Astrocyte (in vitro differentiated cells and primary cell): ENCODE measurements at regions not wholly inside any gene's neighbourhood (a gene's known extent, or its start where the extent isn't known, plus 50 kb on each side); places are given as distances from the start of the nearest gene placed in this dataset.
A peak's percentile ranks its signal among the peaks of the same experiment; 100 is the strongest.

Source experiments
- DNase-seq: peaks from one replicate; pipeline ENCODE4 v3.0.0-alpha.2; 2010; ENCODE audit warnings: low read depth
- FAIRE-seq: peaks from 2 replicates; lab custom pipeline; 2011; peaks lifted over from hg19 to GRCh38; lab: Jason Lieb, UNC
- H2AFZ ChIP-seq: 2 replicates; pipeline ENCODE4 v1.6.0; 2012; ENCODE audit warnings: low read depth, low read length, inconsistent platforms
- H3K27ac ChIP-seq: 2 replicates; pipeline ENCODE4 v1.5.1; 2011; ENCODE audit warnings: low read depth, low read length, inconsistent platforms
- H3K27me3 ChIP-seq: 2 replicates; pipeline ENCODE4 v1.6.0; 2011; ENCODE audit warnings: low read length, inconsistent platforms; ENCODE audit not compliant: insufficient read depth
- H3K36me3 ChIP-seq: 2 replicates; pipeline ENCODE4 v1.5.1; 2011; ENCODE audit warnings: low read length, inconsistent platforms; ENCODE audit not compliant: insufficient read depth
- H3K4me1 ChIP-seq: 2 replicates; pipeline ENCODE4 v1.5.1; 2011; ENCODE audit warnings: low read length, inconsistent platforms; ENCODE audit not compliant: insufficient read depth
- H3K4me2 ChIP-seq: 2 replicates; pipeline ENCODE4 v1.6.0; 2012; ENCODE audit warnings: low read length, inconsistent platforms
- H3K4me3 ChIP-seq: 2 replicates; pipeline ENCODE4 v1.5.1; 2011; ENCODE audit warnings: low read depth, mild to moderate bottlenecking, low read length, inconsistent platforms; ENCODE audit not compliant: insufficient read depth
- H3K79me2 ChIP-seq: 2 replicates; pipeline ENCODE4 v1.6.0; 2012; ENCODE audit warnings: mild to moderate bottlenecking, low read length, inconsistent platforms; ENCODE audit not compliant: insufficient read depth
- H3K9ac ChIP-seq: 2 replicates; pipeline ENCODE4 v1.6.0; 2012; ENCODE audit warnings: mild to moderate bottlenecking, low read length, inconsistent platforms
- H3K9me3 ChIP-seq: 2 replicates; pipeline ENCODE4 v1.5.1; 2012; ENCODE audit warnings: low read depth, mild to moderate bottlenecking, low read length, inconsistent platforms; ENCODE audit not compliant: insufficient read depth
- H4K20me1 ChIP-seq: 2 replicates; pipeline ENCODE4 v1.6.0; 2012; ENCODE audit warnings: low read length, inconsistent platforms; ENCODE audit not compliant: insufficient read depth
- H3K27ac Mint-ChIP-seq: one replicate; pipeline ENCODE4 v1.8.0; 2021; ENCODE audit warnings: mild to moderate bottlenecking, mixed read lengths; ENCODE audit not compliant: unreplicated experiment
- H3K27me3 Mint-ChIP-seq: one replicate; pipeline ENCODE4 v1.8.0; 2021; ENCODE audit warnings: low read depth, mixed read lengths; ENCODE audit not compliant: unreplicated experiment
- H3K36me3 Mint-ChIP-seq: one replicate; pipeline ENCODE4 v1.8.0; 2021; ENCODE audit warnings: low read depth, mixed read lengths; ENCODE audit not compliant: unreplicated experiment
- H3K4me1 Mint-ChIP-seq: one replicate; pipeline ENCODE4 v1.8.0; 2021; ENCODE audit warnings: low read depth, mixed read lengths; ENCODE audit not compliant: unreplicated experiment
- H3K4me3 Mint-ChIP-seq: one replicate; pipeline ENCODE4 v1.8.0; 2021; ENCODE audit warnings: mild to moderate bottlenecking, moderate library complexity, mixed read lengths; ENCODE audit not compliant: unreplicated experiment
- H3K9me3 Mint-ChIP-seq: one replicate; pipeline ENCODE4 v1.8.0; 2021; ENCODE audit warnings: mild to moderate bottlenecking, mixed read lengths; ENCODE audit not compliant: unreplicated experiment
- EZH2 ChIP-seq: IDR thresholded peaks from 2 replicates; pipeline ENCODE4 v1.6.1; 2012; ENCODE audit warnings: mild to moderate bottlenecking, low read length, inconsistent platforms; ENCODE audit not compliant: insufficient read depth
- TF ChIP-seq, protein P1 (sequence below): IDR thresholded peaks from 2 replicates; pipeline ENCODE4 v1.5.1; 2011; ENCODE audit warnings: low read depth, mild to moderate bottlenecking, inconsistent platforms, low read length, moderate library complexity; ENCODE audit not compliant: insufficient read depth

DNA sequence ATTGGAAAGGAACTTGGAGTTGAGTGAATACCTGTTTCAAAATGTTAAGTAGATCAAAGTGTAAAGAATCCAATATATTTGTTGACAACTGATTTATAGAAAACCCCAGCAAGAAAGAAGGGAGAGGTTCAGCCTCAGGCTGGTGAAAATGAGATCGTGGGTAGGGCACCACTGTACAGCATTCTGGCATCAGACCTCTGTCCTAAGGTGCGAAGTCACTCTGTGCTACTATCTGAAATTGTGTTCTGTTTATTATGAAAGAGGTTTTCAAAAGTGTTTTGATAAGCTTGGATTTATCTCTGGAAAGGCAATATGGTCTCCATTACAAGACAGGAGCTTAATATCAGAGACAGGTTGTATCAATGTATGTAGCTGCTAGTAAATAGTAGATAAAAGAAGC, 80.5 kb upstream of the MAP4K3 start:
- peaks cover 16% of the 10 kb centered on the region for H3K9me3 Mint-ChIP-seq
- no peak overlapping the region for H3K4me3 Mint-ChIP-seq
- Histone ChIP-seq H3K27ac (no peak overlapping the region), H3K9ac (no peak overlapping the region), H2AFZ (peak overlapping the region; percentile 66), H3K79me2 (no peaks in the 10 kb centered on the region), H4K20me1 (no peaks in the 10 kb centered on the region), H3K4me3 (no peak overlapping the region), H3K36me3 (no peaks in the 10 kb centered on the region), H3K4me1 (peaks cover 25% of the 10 kb centered on the region), H3K4me2 (no peak overlapping the region), H3K27me3 (no peaks in the 10 kb centered on the region), H3K9me3 (peaks cover 6% of the 10 kb centered on the region)
- FAIRE-seq = no peak
- no peak for DNase-seq
- H3K27ac Mint-ChIP-seq = no peak overlapping the region
- H3K27me3 Mint-ChIP-seq = no peaks in the 10 kb centered on the region
- TF ChIP-seq, protein P1, sequence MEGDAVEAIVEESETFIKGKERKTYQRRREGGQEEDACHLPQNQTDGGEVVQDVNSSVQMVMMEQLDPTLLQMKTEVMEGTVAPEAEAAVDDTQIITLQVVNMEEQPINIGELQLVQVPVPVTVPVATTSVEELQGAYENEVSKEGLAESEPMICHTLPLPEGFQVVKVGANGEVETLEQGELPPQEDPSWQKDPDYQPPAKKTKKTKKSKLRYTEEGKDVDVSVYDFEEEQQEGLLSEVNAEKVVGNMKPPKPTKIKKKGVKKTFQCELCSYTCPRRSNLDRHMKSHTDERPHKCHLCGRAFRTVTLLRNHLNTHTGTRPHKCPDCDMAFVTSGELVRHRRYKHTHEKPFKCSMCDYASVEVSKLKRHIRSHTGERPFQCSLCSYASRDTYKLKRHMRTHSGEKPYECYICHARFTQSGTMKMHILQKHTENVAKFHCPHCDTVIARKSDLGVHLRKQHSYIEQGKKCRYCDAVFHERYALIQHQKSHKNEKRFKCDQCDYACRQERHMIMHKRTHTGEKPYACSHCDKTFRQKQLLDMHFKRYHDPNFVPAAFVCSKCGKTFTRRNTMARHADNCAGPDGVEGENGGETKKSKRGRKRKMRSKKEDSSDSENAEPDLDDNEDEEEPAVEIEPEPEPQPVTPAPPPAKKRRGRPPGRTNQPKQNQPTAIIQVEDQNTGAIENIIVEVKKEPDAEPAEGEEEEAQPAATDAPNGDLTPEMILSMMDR = no peak
- TF ChIP-seq EZH2 = no peak
- peaks cover 45% of the 10 kb centered on the region for H3K4me1 Mint-ChIP-seq
- H3K36me3 Mint-ChIP-seq = peaks cover 8% of the 10 kb centered on the region

DNA sequence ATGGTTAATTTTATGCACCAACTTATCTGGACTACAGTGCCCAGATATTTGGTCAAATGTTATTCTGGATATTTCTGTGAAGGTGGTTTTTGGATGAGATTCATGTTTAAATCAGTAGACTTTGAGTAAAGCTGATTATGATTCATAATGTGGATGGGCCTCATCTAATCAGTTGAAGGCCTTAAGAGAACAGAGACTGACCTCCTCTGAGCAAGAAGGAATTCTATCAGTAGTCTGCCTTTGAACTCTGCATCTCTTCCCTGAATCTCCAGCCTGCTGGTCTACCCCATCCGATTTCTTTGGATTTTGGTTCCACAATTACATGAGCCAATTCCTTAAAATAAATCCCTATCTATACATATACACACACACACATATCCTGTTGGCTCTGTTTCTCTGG, 82.8 kb upstream of the MAP4K3 start:
- H3K4me1 ChIP-seq = peaks cover 27% of the 10 kb centered on the region
- no peaks in the 10 kb centered on the region for H3K27me3 ChIP-seq
- DNase-seq (no peak), FAIRE-seq (no peak)
- no peaks in the 10 kb centered on the region for H3K27me3 Mint-ChIP-seq
- no peak overlapping the region for H3K4me3 ChIP-seq
- H3K79me2 ChIP-seq = no peaks in the 10 kb centered on the region
- no peak overlapping the region for H3K27ac ChIP-seq
- H3K9me3 ChIP-seq = peaks cover 6% of the 10 kb centered on the region
- H3K27ac Mint-ChIP-seq = no peak overlapping the region
- H3K9me3 Mint-ChIP-seq = peaks cover 21% of the 10 kb centered on the region
- no peak overlapping the region for H2AFZ ChIP-seq
- no peak overlapping the region for H3K9ac ChIP-seq
- no peak overlapping the region for H3K4me2 ChIP-seq
- no peaks in the 10 kb centered on the region for H4K20me1 ChIP-seq
- H3K36me3 ChIP-seq = no peaks in the 10 kb centered on the region
- no peak overlapping the region for H3K4me3 Mint-ChIP-seq
- peaks cover 10% of the 10 kb centered on the region for H3K36me3 Mint-ChIP-seq
- H3K4me1 Mint-ChIP-seq = peaks cover 46% of the 10 kb centered on the region
- TF ChIP-seq, protein P1 = no peak
- TF ChIP-seq EZH2 = no peak

DNA sequence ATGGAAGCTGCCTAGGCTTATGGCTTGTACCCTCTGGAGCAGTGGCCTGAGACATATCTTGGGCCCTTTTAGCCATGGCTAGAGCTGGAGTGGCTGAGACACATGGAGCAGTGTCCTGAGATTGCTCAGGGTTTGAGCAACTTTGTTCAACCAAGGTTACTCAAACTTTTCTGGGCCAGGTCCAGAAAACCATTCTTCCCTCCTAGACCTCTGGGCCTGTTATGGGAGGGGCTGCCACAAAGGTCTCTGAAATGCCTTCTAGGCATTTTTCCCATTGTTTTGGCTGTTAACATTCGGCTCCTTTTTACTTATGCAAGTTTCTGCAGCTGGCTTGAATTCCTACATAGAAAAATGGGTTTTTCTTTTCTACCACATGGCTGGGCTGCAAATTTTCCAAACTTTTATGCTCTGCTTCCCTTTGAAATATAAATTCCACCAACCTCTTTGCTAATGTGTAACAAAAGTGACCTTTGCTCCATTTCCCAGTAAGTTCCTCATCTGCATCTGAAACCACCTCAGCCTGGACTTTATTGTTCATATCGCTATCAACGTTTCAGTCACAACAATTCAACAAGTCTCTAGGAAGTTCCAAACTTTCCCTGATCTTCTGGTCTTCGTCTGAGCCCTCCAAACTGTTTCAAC, 84.9 kb upstream of the MAP4K3 start:
- H4K20me1 ChIP-seq = no peaks in the 10 kb centered on the region
- H3K79me2 ChIP-seq = no peaks in the 10 kb centered on the region
- H3K4me1 Mint-ChIP-seq = peaks cover 43% of the 10 kb centered on the region
- FAIRE-seq (no peak), DNase-seq (no peak)
- H3K9ac ChIP-seq = no peak overlapping the region
- peaks cover 6% of the 10 kb centered on the region for H3K9me3 ChIP-seq
- H3K27ac Mint-ChIP-seq = no peak overlapping the region
- peaks cover 24% of the 10 kb centered on the region for H3K4me1 ChIP-seq
- no peaks in the 10 kb centered on the region for H3K27me3 Mint-ChIP-seq
- no peak overlapping the region for H3K27ac ChIP-seq
- no peak overlapping the region for H3K4me2 ChIP-seq
- no peak overlapping the region for H3K4me3 Mint-ChIP-seq
- peaks cover 14% of the 10 kb centered on the region for H3K36me3 Mint-ChIP-seq
- no peak overlapping the region for H2AFZ ChIP-seq
- no peak overlapping the region for H3K4me3 ChIP-seq
- TF ChIP-seq EZH2 = no peak
- TF ChIP-seq, protein P1 = no peak
- no peaks in the 10 kb centered on the region for H3K36me3 ChIP-seq
- H3K9me3 Mint-ChIP-seq = peaks cover 23% of the 10 kb centered on the region
- no peaks in the 10 kb centered on the region for H3K27me3 ChIP-seq
